ENCODE measurements at regions not wholly inside any gene's neighbourhood (a gene's known extent, or its start where the extent isn't known, plus 50 kb on each side); places are given as distances from the start of the nearest gene placed in this dataset.
"Not testable (repeated sequence)": the region's sequence is repeated elsewhere in the genome, so short reads cannot be mapped to it uniquely, and the experiment has no call there.

DNA sequence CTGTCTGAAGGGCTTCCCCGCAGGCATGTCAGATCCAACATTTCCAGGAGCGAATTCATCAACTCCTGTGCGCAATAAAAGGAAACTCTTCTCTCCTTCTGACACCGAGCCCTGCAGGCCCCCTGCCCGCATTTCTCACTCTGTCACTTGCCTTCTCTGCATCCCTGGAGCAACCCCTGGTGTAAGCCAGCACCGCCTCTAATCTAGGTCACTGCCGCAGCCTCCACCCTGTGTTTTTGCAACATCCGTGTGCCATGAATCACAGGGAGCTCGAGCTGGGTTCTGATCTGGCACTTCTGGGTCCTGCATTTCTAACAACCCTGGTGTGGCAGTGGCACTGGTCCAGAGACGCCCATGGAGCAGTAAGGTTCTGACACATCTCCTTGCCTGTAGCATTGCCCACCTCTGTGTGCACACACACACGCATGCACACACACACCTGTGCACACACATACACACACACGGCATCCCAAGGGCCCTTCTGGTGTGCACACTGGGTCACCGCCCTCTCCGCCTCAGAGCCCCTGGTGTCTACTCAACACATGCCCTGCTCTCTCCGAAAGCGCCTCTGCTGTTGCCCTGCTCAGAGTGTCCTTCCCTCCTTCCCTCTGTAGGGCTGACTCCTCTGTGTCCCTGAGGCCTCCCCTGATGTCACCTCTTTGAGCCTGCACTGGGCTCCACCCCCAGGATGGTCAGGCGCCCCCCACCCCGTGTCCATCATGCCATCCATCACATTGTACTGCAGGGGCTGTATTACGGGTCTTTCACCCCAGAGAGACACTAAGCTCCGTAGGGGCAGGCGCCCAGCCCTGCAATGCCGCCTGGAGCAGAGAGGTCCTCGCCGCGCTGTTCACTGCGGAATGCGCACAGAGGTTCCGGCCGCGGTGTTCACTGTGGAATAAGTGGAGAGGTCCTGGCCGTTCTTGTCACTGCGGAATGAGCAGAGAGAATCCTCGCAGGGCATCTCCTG lies 111.4 kb upstream of the SFSWAP start:
- H3K27me3 ChIP-seq, result no peaks in the 10 kb centered on the region
- no peak for TF ChIP-seq POLR2A (IDR thresholded peaks at IDR 0.05)
- TF ChIP-seq, protein P1, sequence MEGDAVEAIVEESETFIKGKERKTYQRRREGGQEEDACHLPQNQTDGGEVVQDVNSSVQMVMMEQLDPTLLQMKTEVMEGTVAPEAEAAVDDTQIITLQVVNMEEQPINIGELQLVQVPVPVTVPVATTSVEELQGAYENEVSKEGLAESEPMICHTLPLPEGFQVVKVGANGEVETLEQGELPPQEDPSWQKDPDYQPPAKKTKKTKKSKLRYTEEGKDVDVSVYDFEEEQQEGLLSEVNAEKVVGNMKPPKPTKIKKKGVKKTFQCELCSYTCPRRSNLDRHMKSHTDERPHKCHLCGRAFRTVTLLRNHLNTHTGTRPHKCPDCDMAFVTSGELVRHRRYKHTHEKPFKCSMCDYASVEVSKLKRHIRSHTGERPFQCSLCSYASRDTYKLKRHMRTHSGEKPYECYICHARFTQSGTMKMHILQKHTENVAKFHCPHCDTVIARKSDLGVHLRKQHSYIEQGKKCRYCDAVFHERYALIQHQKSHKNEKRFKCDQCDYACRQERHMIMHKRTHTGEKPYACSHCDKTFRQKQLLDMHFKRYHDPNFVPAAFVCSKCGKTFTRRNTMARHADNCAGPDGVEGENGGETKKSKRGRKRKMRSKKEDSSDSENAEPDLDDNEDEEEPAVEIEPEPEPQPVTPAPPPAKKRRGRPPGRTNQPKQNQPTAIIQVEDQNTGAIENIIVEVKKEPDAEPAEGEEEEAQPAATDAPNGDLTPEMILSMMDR (IDR thresholded peaks at IDR 0.05), result no peak
- no peaks in the 10 kb centered on the region for H3K36me3 ChIP-seq
- no peak overlapping the region for H3K4me3 ChIP-seq
- H3K4me1 ChIP-seq, result no peaks in the 10 kb centered on the region
- DNase-seq, result no peak
- H3K27ac ChIP-seq, result no peak overlapping the region
- H3K9me3 ChIP-seq, result no peaks in the 10 kb centered on the region

DNA sequence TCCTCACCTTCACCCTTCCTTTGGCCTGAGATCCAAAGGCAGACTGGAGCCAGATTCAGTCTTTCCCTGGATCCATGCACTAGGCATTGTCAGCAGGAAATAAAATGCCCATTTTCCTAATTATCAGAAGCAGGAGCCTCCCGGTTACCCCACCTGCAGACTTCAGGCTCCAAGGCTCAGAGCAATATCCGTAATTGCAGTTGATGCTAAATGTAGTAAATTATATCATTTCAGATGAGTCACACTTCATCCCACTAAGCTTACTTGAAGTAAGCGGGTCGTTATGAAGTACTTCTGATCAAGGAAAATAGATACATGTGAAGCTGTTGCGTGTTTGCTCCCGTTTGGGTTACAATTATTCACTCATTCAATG lies 110.7 kb upstream of the SFSWAP start:
- no peak for DNase-seq
- no peaks in the 10 kb centered on the region for H3K27me3 ChIP-seq
- no peaks in the 10 kb centered on the region for H3K36me3 ChIP-seq
- H3K4me3 ChIP-seq, result no peak overlapping the region
- no peak overlapping the region for H3K27ac ChIP-seq
- no peaks in the 10 kb centered on the region for H3K9me3 ChIP-seq
- TF ChIP-seq, protein P1 (IDR thresholded peaks at IDR 0.05), result no peak
- no peak for TF ChIP-seq POLR2A (IDR thresholded peaks at IDR 0.05)
- no peaks in the 10 kb centered on the region for H3K4me1 ChIP-seq

DNA sequence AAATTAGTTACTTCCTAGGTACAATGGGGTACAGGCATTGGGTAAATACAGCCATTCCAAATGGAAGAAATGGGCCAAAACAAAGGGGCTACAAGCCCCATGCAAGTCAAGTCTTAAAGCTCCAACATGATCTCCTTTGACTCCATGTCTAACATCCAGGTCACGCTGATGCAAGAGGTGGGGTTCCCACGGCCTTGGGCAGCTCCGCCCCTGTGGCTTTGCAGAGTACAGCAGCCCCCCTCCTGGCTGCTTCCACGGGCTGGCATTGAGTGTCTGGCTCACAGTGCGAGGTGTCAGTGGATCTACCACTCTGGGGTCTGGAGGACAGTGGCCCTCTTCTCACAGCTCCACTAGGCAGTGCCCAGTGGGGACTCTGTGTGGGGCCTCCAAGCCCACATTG lies 109.4 kb upstream of the SFSWAP start:
- not testable (repeated sequence) for H3K4me3 ChIP-seq, H3K27ac ChIP-seq, H3K4me1 ChIP-seq, DNase-seq, H3K27me3 ChIP-seq, H3K36me3 ChIP-seq, H3K9me3 ChIP-seq

DNA sequence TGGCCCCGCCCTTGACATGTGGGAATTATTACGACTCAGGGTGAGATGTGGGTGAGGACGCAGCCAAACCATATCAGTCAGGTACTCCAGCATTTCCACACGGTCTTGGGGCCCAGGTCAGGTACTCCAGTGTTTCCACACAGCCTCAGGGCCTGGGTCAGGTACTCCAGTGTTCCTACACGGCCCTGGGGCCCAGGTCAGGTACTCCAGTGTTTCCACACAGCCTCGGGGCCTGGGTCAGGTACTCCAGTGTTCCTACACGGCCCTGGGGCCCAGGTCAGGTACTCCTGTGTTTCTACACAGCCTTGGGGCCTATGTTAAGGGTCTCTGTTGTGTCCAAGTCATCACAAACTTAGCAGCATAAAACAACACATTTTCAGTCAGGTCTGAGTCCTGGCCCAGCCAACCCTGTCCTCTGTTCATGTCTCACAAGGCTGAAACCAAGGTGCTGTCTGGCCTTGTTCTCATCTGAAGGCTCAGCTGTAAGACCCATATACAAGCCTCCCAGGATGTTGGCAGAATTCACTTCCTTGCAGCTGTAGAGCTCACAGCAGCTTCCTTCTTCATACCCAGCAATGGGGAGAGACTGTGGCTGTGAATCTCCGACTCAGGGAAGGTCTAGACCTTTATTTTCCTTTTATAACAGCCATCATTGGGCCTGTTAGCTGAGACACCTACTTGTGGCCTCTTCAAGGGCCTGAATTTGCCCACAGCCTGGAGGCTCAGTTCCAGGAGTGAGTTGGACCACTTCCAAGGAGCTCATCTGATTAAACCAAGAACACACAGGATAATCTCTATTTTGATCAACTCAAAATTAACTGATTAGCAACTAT lies 107.6 kb upstream of the SFSWAP start:
- Histone ChIP-seq H3K27me3 (no peaks in the 10 kb centered on the region), H3K36me3 (no peaks in the 10 kb centered on the region), H3K9me3 (no peaks in the 10 kb centered on the region), H3K4me3 (no peak overlapping the region), H3K4me1 (no peaks in the 10 kb centered on the region), H3K27ac (no peak overlapping the region)
- no peak for DNase-seq
- TF ChIP-seq, protein P1 (IDR thresholded peaks at IDR 0.05), result no peak
- no peak for TF ChIP-seq POLR2A (IDR thresholded peaks at IDR 0.05)

DNA sequence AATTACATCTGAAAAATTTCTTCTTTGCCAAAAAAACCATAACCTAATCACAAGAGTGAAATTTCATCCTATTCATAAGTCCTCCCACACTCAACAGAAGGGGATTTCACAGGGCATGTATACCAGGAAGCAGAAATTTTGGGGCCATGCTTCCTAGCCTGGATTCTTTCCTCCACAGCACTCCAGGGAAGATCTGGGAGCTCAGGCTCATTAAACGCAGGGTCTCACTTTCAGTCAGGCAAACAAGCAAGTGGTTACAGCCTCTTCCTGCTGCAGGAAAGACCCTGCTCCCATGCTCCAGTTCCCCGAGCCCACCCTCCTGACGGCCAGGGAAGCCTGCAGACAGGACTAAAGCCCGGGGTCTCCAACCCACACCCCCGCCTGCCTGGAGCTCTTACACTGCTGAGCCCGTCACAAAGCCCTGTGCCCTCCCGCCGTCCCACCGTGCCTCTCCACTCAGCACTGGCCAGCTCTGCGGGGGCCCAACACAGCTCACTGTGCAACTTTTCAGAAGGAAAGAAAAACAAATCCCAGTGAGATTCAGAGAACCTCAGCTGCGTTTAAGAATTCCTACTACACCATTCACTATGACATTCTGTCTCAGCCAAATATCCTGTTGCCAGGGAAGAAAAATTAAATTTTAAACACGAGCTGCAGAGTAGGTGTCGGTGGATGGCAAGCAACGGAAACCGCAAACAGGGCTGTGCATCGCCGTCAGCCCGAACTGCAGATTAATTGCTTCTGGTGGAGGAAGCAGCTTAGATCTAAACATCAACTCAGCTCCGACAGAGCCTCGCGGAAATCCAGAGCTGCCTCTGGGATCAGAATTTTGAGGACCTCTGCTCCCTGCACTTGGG lies 106.7 kb upstream of the SFSWAP start:
- peak overlapping the region in 1 of 4 donors; percentile 52 for H3K27ac ChIP-seq
- no peaks in the 10 kb centered on the region for H3K36me3 ChIP-seq
- H3K4me3 ChIP-seq, result no peak overlapping the region
- DNase-seq, result peak in 2 of 3 donors; percentile 37 to 64
- no peaks in the 10 kb centered on the region for H3K27me3 ChIP-seq
- TF ChIP-seq POLR2A (IDR thresholded peaks at IDR 0.05), result no peak
- TF ChIP-seq, protein P1 (IDR thresholded peaks at IDR 0.05), result no peak
- H3K4me1 ChIP-seq, result no peaks in the 10 kb centered on the region
- H3K9me3 ChIP-seq, result no peaks in the 10 kb centered on the region
